ENCODE measurements at regions not wholly inside any gene's neighbourhood (a gene's known extent, or its start where the extent isn't known, plus 50 kb on each side); places are given as distances from the start of the nearest gene placed in this dataset.
"Not testable (repeated sequence)": the region's sequence is repeated elsewhere in the genome, so short reads cannot be mapped to it uniquely, and the experiment has no call there.

GRCh38 chr14:43356382-43356781, 1150.7 kb downstream of the FSCB start:
- H3K4me1 Mint-ChIP-seq, result no peaks in the 10 kb centered on the region
- DNase-seq, result no peak
- H3K27me3 Mint-ChIP-seq (ENCODE audit: low read depth, poor library complexity), result peaks cover 4% of the 10 kb centered on the region
- H3K36me3 Mint-ChIP-seq (ENCODE audit: low read depth), result no peaks in the 10 kb centered on the region
- TF ChIP-seq CTCF (IDR thresholded peaks at IDR 0.05), result no peak
- no peak overlapping the region for H3K4me3 Mint-ChIP-seq
- no peaks in the 10 kb centered on the region for H3K9me3 Mint-ChIP-seq
- no peak overlapping the region for H3K27ac Mint-ChIP-seq

- Mint-ChIP-seq H3K4me1 (no peaks in the 10 kb centered on the region), H3K9me3 (peaks cover 16% of the 10 kb centered on the region), H3K27me3 (ENCODE audit: low read depth, poor library complexity) (no peaks in the 10 kb centered on the region), H3K36me3 (ENCODE audit: low read depth) (no peaks in the 10 kb centered on the region), H3K27ac (no peak overlapping the region), H3K4me3 (no peak overlapping the region)
- no peak for DNase-seq
- no peak for TF ChIP-seq CTCF (IDR thresholded peaks at IDR 0.05)
These were observed 1165.2 kb downstream of the FSCB start for GRCh38 chr14:43341921-43342320.

- Mint-ChIP-seq H3K27ac (no peak overlapping the region), H3K4me1 (no peaks in the 10 kb centered on the region), H3K4me3 (no peak overlapping the region), H3K27me3 (ENCODE audit: low read depth, poor library complexity) (no peaks in the 10 kb centered on the region), H3K9me3 (no peaks in the 10 kb centered on the region), H3K36me3 (ENCODE audit: low read depth) (no peaks in the 10 kb centered on the region)
- DNase-seq, result no peak
- TF ChIP-seq CTCF (IDR thresholded peaks at IDR 0.05), result no peak
These were observed 1168.4 kb downstream of the FSCB start for GRCh38 chr14:43338713-43339112.

- H3K36me3 Mint-ChIP-seq (ENCODE audit: low read depth), result no peaks in the 10 kb centered on the region
- no peak overlapping the region for H3K27ac Mint-ChIP-seq
- TF ChIP-seq CTCF (IDR thresholded peaks at IDR 0.05), result no peak
- H3K4me1 Mint-ChIP-seq, result no peaks in the 10 kb centered on the region
- no peak for DNase-seq
- no peaks in the 10 kb centered on the region for H3K9me3 Mint-ChIP-seq
- no peaks in the 10 kb centered on the region for H3K27me3 Mint-ChIP-seq (ENCODE audit: low read depth, poor library complexity)
- no peak overlapping the region for H3K4me3 Mint-ChIP-seq
These were observed 1170.7 kb downstream of the FSCB start for GRCh38 chr14:43336351-43336750.

GRCh38 chr14:43326501-43327407, 1180.3 kb downstream of the FSCB start:
- not testable (repeated sequence) for H3K36me3 Mint-ChIP-seq (ENCODE audit: low read depth); H3K27ac Mint-ChIP-seq; H3K4me3 Mint-ChIP-seq; H3K27me3 Mint-ChIP-seq (ENCODE audit: low read depth, poor library complexity); H3K4me1 Mint-ChIP-seq; DNase-seq
- H3K9me3 Mint-ChIP-seq, result peaks cover 14% of the 10 kb centered on the region

- H3K27me3 Mint-ChIP-seq (ENCODE audit: low read depth, poor library complexity), result no peaks in the 10 kb centered on the region
- no peaks in the 10 kb centered on the region for H3K9me3 Mint-ChIP-seq
- H3K27ac Mint-ChIP-seq, result no peak overlapping the region
- no peak for DNase-seq
- no peak overlapping the region for H3K4me3 Mint-ChIP-seq
- TF ChIP-seq CTCF (IDR thresholded peaks at IDR 0.05), result no peak
- no peaks in the 10 kb centered on the region for H3K4me1 Mint-ChIP-seq
- no peaks in the 10 kb centered on the region for H3K36me3 Mint-ChIP-seq (ENCODE audit: low read depth)
These were observed 1190.7 kb downstream of the FSCB start for GRCh38 chr14:43316427-43316826.

Data from nephron progenitor cell (in vitro differentiated cells).